GM23338 (cell line): ENCODE measurements at regions not wholly inside any gene's neighbourhood (a gene's known extent, or its start where the extent isn't known, plus 50 kb on each side); places are given as distances from the start of the nearest gene placed in this dataset.
"Not testable (repeated sequence)": the region's sequence is repeated elsewhere in the genome, so short reads cannot be mapped to it uniquely, and the experiment has no call there.

Experiments
- ATAC-seq: fragments of 200-7000 bp; cut with Tn5 transposase; 3 replicates; pipeline ENCODE4 v1.9.1; 2020
- DNase-seq: peaks from one replicate; pipeline ENCODE4 v3.0.0-alpha.2; 2015; ENCODE audit warnings: low spot score
- H2AFZ ChIP-seq: fragments of 200-600 bp; sonication (generic); 2 replicates; pipeline ENCODE4 v1.8.0; 2016; ENCODE audit warnings: antibody characterized with exemption, mild to moderate bottlenecking, moderate library complexity
- H3F3A ChIP-seq: fragments of 200-600 bp; sonication (generic); replicated peaks from 2 replicates; pipeline ENCODE4 v1.8.0; 2017; ENCODE audit warnings: antibody characterized with exemption, mixed run types, low read depth
- H3K27ac ChIP-seq: fragments of 200-600 bp; sonication (generic); 2 replicates; pipeline ENCODE4 v1.6.1; 2016; ENCODE audit warnings: low read depth
- H3K27me3 ChIP-seq: fragments of 200-600 bp; sonication (generic); 2 replicates; pipeline ENCODE4 v1.8.0; 2016; ENCODE audit warnings: mild to moderate bottlenecking, mixed run types, moderate library complexity; ENCODE audit not compliant: insufficient read depth
- H3K36me3 ChIP-seq: fragments of 200-600 bp; sonication (generic); 2 replicates; pipeline ENCODE4 v1.8.0; 2016; ENCODE audit warnings: mild to moderate bottlenecking; ENCODE audit not compliant: insufficient read depth
- H3K4me1 ChIP-seq: fragments of 200-600 bp; sonication (generic); 2 replicates; pipeline ENCODE4 v1.8.0; 2016; ENCODE audit warnings: mild to moderate bottlenecking, moderate library complexity; ENCODE audit not compliant: insufficient read depth
- H3K4me2 ChIP-seq: fragments of 200-600 bp; sonication (generic); 2 replicates; pipeline ENCODE4 v1.7.1; 2017; ENCODE audit warnings: mixed run types
- H3K4me3 ChIP-seq: fragments of 200-600 bp; sonication (generic); 2 replicates; pipeline ENCODE4 v1.6.1; 2016; ENCODE audit warnings: mixed run types
- H3K79me2 ChIP-seq: fragments of 200-600 bp; sonication (generic); replicated peaks from 2 replicates; pipeline ENCODE4 v1.8.0; 2017; ENCODE audit warnings: mild to moderate bottlenecking; ENCODE audit not compliant: insufficient read depth
- H3K9me2 ChIP-seq: fragments of 200-600 bp; sonication (generic); 2 replicates; pipeline ENCODE4 v1.8.0; 2017; ENCODE audit not compliant: insufficient read depth
- H4K20me1 ChIP-seq: fragments of 200-600 bp; sonication (generic); replicated peaks from 2 replicates; pipeline ENCODE4 v1.8.0; 2017; ENCODE audit warnings: mild to moderate bottlenecking; ENCODE audit not compliant: insufficient read depth
- H3K27ac Mint-ChIP-seq: 2 replicates; pipeline ENCODE4 v1.8.0; 2020; ENCODE audit warnings: inconsistent platforms, mild to moderate bottlenecking, moderate library complexity, mixed read lengths
- H3K27me3 Mint-ChIP-seq: 3 replicates; pipeline ENCODE4 v1.8.0; 2022; ENCODE audit warnings: low read depth, mild to moderate bottlenecking, moderate library complexity, mixed read lengths, inconsistent platforms; ENCODE audit not compliant: insufficient read depth, poor library complexity
- H3K36me3 Mint-ChIP-seq: 3 replicates; pipeline ENCODE4 v1.8.0; 2021; ENCODE audit warnings: low read depth, mild to moderate bottlenecking, inconsistent platforms, moderate library complexity, mixed read lengths
- H3K4me1 Mint-ChIP-seq: 3 replicates; pipeline ENCODE4 v1.8.0; 2020; ENCODE audit warnings: mild to moderate bottlenecking, inconsistent platforms, mixed read lengths
- H3K4me3 Mint-ChIP-seq: 3 replicates; pipeline ENCODE4 v1.8.0; 2021; ENCODE audit warnings: moderate library complexity, mild to moderate bottlenecking, inconsistent platforms, mixed read lengths
- H3K9me3 Mint-ChIP-seq: 3 replicates; pipeline ENCODE4 v1.8.0; 2020; ENCODE audit warnings: moderate library complexity, mild to moderate bottlenecking, inconsistent platforms, mixed read lengths
- EZH2 ChIP-seq: fragments of 200-600 bp; sonication (generic); IDR thresholded peaks from one replicate; pipeline ENCODE4 v1.8.0; 2017; ENCODE audit warnings: antibody characterized with exemption, mild to moderate bottlenecking, low read depth; ENCODE audit not compliant: unreplicated experiment
- TF ChIP-seq, protein P1 (sequence below): IDR thresholded peaks from one replicate; pipeline ENCODE4 v1.6.1; 2018; ENCODE audit warnings: antibody characterized with exemption; ENCODE audit not compliant: unreplicated experiment
- TF ChIP-seq, protein P2 (sequence below), 2 experiments: fragments of 200-600 bp in 1 of 2; sonication (generic) in 1 of 2; conservative IDR thresholded peaks; 2 replicates each; pipeline versions ENCODE4 v1.5.1 to v1.6.1; 2016 to 2017; ENCODE audit warnings: antibody characterized with exemption in 2 of 2, low read depth in 2 of 2, mild to moderate bottlenecking in 2 of 2, moderate library complexity in 1 of 2

DNA sequence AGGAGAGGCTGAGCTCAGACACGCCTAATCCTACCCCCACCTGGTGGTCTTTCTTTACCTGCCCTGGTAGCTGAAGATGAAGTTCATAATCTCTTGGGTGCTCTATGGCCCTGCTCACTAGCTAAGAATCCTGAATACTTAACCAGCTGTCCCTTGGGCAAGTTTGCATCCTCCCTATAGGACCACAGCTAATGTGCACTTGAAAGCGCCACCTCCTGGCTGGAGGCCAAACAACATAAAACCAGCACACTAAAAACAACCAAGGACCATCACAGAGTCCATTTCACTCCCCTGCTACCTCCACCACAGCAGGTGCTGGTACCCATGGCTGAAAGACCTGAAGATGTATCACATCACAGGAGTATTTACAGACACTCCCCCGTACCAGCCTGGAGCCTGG, 155.5 kb upstream of the SLC24A3 start:
- TF ChIP-seq, protein P1, sequence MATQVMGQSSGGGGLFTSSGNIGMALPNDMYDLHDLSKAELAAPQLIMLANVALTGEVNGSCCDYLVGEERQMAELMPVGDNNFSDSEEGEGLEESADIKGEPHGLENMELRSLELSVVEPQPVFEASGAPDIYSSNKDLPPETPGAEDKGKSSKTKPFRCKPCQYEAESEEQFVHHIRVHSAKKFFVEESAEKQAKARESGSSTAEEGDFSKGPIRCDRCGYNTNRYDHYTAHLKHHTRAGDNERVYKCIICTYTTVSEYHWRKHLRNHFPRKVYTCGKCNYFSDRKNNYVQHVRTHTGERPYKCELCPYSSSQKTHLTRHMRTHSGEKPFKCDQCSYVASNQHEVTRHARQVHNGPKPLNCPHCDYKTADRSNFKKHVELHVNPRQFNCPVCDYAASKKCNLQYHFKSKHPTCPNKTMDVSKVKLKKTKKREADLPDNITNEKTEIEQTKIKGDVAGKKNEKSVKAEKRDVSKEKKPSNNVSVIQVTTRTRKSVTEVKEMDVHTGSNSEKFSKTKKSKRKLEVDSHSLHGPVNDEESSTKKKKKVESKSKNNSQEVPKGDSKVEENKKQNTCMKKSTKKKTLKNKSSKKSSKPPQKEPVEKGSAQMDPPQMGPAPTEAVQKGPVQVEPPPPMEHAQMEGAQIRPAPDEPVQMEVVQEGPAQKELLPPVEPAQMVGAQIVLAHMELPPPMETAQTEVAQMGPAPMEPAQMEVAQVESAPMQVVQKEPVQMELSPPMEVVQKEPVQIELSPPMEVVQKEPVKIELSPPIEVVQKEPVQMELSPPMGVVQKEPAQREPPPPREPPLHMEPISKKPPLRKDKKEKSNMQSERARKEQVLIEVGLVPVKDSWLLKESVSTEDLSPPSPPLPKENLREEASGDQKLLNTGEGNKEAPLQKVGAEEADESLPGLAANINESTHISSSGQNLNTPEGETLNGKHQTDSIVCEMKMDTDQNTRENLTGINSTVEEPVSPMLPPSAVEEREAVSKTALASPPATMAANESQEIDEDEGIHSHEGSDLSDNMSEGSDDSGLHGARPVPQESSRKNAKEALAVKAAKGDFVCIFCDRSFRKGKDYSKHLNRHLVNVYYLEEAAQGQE: no peak
- TF ChIP-seq, protein P2, sequence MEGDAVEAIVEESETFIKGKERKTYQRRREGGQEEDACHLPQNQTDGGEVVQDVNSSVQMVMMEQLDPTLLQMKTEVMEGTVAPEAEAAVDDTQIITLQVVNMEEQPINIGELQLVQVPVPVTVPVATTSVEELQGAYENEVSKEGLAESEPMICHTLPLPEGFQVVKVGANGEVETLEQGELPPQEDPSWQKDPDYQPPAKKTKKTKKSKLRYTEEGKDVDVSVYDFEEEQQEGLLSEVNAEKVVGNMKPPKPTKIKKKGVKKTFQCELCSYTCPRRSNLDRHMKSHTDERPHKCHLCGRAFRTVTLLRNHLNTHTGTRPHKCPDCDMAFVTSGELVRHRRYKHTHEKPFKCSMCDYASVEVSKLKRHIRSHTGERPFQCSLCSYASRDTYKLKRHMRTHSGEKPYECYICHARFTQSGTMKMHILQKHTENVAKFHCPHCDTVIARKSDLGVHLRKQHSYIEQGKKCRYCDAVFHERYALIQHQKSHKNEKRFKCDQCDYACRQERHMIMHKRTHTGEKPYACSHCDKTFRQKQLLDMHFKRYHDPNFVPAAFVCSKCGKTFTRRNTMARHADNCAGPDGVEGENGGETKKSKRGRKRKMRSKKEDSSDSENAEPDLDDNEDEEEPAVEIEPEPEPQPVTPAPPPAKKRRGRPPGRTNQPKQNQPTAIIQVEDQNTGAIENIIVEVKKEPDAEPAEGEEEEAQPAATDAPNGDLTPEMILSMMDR (conservative IDR thresholded peaks at IDR 0.05; ENCODE audit: low read depth in 2 of 2): peak; percentile 52 to 57

DNA sequence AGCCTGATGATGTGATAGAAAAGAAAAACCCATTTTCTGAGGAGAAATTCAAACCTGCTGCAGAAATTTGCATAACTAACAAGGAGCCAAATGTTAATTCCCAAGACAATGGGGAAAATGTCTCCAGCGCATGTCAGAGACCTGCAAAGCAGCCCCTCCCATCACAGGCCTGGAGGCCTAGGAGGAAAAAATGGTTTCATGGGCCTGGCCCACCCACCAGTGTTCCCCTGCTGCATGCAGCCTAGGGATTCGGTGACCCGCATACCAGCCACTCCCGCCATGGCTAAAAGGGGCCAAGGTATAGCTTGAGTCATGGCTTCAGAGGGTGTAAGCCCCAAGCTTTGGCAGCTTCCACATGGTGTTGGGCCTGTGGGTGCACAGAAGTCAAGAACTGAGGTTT, 147.7 kb upstream of the SLC24A3 start:
- H3K79me2 ChIP-seq, H3K4me3 Mint-ChIP-seq, H3K4me2 ChIP-seq, H3K27ac ChIP-seq, H3K27me3 Mint-ChIP-seq, H3K4me3 ChIP-seq, H3K27me3 ChIP-seq, H3K4me1 ChIP-seq, H3K9me2 ChIP-seq, H4K20me1 ChIP-seq, H3K4me1 Mint-ChIP-seq, H3K27ac Mint-ChIP-seq, DNase-seq, H2AFZ ChIP-seq, H3K36me3 ChIP-seq, H3F3A ChIP-seq, ATAC-seq: not testable (repeated sequence)
- Mint-ChIP-seq H3K9me3 (peaks cover 85% of the 10 kb centered on the region), H3K36me3 (peaks cover 51% of the 10 kb centered on the region)

More for the DNA sequence above, 155.5 kb upstream of the SLC24A3 start:
- no peak for ATAC-seq
- Mint-ChIP-seq H3K36me3 (peaks cover 11% of the 10 kb centered on the region; the same call in 2 of the 3 replicates), H3K4me1 (no peaks in the 10 kb centered on the region), H3K4me3 (no peak overlapping the region), H3K27me3 (no peaks in the 10 kb centered on the region), H3K9me3 (peaks cover 36% of the 10 kb centered on the region), H3K27ac (no peak overlapping the region)
- no peaks in the 10 kb centered on the region for H4K20me1 ChIP-seq
- H3K9me2 ChIP-seq: no peaks in the 10 kb centered on the region; the same call in 1 of the 2 replicates
- H3K27me3 ChIP-seq: no peaks in the 10 kb centered on the region
- no peaks in the 10 kb centered on the region for H3F3A ChIP-seq
- no peak overlapping the region for H3K4me2 ChIP-seq
- H2AFZ ChIP-seq: no peak overlapping the region
- no peaks in the 10 kb centered on the region for H3K79me2 ChIP-seq
- peak; percentile 42 for DNase-seq
- no peak overlapping the region for H3K4me3 ChIP-seq
- H3K27ac ChIP-seq: no peak overlapping the region
- no peaks in the 10 kb centered on the region for H3K4me1 ChIP-seq
- H3K36me3 ChIP-seq: 0 out of 2 replicates have a peak, but pooled peaks cover 7% of the 10 kb centered on the region

DNA sequence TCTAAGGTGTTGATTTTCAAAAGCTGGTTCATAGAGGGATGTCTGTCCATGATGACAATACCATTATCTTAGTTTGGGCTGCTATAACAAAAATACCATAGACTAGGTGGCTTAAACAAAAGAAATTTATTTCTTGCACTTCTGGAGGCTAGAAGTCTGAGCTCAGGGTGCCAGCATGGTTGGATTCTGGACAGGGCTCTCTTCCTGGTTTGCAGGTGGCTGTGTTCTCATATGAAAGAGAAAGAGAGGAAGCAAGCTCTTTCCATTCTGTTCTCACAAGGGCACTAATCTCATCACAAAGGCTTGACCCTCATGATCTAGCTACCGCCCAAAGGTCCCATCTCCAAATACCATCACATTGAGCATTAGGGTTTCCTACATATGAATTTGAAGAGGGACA, 144.5 kb upstream of the SLC24A3 start:
- Mint-ChIP-seq H3K27me3 (peaks cover 5% of the 10 kb centered on the region), H3K9me3 (peaks cover 57% of the 10 kb centered on the region), H3K4me3 (no peak overlapping the region), H3K27ac (no peak overlapping the region), H3K4me1 (peaks cover 4% of the 10 kb centered on the region), H3K36me3 (peaks cover 39% of the 10 kb centered on the region)
- no peaks in the 10 kb centered on the region for H4K20me1 ChIP-seq
- no peak overlapping the region for H3K4me3 ChIP-seq
- H3K79me2 ChIP-seq: no peaks in the 10 kb centered on the region
- no peak overlapping the region for H3K4me2 ChIP-seq
- no peak overlapping the region for H2AFZ ChIP-seq
- no peak for ATAC-seq
- H3K27ac ChIP-seq: no peak overlapping the region
- H3F3A ChIP-seq: no peaks in the 10 kb centered on the region
- no peaks in the 10 kb centered on the region; the same call in 1 of the 2 replicates for H3K36me3 ChIP-seq
- no peaks in the 10 kb centered on the region for H3K27me3 ChIP-seq
- no peaks in the 10 kb centered on the region for H3K4me1 ChIP-seq
- H3K9me2 ChIP-seq: peaks cover 6% of the 10 kb centered on the region
- no peak for TF ChIP-seq EZH2
- DNase-seq: no peak
